DMS53 treated with DMSO at 0.1 percent for 48 hours (cell line): ENCODE measurements at regions not wholly inside any gene's neighbourhood (a gene's known extent, or its start where the extent isn't known, plus 50 kb on each side); places are given as distances from the start of the nearest gene placed in this dataset.

Source experiments
- DNase-seq: peaks from one replicate; lab custom pipeline; 2025; ENCODE audit not compliant: unreplicated experiment; lab: John Stamatoyannopoulos, UW

DNA sequence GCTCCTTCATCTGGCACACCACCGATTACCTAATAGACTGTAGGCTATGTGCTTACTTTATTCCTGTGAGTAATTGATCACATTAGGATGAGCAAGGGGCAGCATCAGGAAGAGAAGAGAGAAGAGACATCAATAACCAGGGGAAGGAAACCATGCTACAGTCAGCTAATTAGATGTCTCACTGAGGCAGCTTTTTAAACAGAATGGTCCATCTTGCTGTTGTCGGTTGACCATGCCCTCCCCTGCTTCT, 278.4 kb downstream of the RPLP1 start:
- no peak for DNase-seq

DNA sequence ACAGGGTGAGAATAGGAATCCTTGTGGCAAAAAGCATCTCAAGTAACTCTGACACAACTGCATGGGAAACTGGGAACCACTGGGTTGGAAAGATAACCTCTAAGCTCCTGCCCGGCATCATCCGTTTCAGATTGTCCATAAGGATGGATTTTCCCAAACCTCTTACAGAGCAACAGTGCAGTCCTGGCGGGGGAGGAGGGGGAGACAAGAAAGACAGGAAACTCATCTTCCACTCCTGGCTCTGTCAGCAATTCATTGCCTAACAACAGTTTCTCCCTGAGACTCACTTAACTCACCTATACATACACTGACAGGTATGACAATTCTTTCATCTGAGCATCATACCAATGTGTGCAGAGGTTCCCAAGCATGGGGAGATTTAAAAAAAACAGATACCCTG, 279.0 kb downstream of the RPLP1 start:
- no peak for DNase-seq

- no peak for DNase-seq
These were observed 279.5 kb downstream of the RPLP1 start for GRCh38 chr15:69732133-69732532.

DNA sequence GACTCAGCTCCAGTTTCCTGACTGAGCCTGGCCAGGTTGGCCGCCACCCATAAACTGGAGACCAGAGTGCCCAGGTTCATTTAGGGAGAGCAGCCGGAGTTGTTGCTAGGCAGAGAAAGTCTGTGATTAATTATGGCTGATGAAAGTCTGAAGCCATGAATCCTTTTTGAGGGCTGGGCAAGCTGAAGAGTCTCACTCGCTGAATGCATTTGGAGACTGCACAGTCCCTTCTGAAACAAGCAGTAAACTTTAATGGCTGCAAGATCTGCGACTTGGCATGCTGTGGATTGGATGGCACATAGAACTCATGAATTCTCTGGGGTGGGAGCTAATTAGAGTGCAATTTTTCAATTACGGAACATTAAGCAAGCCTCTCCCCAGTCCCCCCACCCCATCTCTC, 282.1 kb downstream of the RPLP1 start:
- no peak for DNase-seq

DNA sequence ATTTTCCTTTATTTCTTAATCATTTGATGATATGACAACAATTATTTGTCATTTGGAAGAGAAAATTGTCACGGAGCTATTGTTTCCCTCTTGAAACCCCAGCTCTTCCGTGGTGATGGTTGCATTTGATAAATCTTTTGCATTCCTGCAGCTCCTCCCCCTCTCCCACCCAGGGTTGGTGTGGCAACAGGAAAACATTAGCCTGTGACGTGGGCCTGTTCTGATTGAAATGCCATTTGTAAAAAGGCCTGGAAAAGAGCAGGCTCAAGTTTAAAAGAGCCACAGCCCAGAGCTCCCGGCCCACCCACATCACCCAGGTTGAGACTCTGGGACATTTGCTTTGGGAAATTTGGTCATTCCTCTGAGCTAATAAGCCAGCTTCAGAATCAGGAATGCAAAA, 282.5 kb downstream of the RPLP1 start:
- no peak for DNase-seq

- DNase-seq = no peak
These were observed 283.5 kb downstream of the RPLP1 start for GRCh38 chr15:69736161-69736560.

- DNase-seq = no peak
These were observed 285.3 kb downstream of the RPLP1 start for GRCh38 chr15:69737916-69738315.

DNA sequence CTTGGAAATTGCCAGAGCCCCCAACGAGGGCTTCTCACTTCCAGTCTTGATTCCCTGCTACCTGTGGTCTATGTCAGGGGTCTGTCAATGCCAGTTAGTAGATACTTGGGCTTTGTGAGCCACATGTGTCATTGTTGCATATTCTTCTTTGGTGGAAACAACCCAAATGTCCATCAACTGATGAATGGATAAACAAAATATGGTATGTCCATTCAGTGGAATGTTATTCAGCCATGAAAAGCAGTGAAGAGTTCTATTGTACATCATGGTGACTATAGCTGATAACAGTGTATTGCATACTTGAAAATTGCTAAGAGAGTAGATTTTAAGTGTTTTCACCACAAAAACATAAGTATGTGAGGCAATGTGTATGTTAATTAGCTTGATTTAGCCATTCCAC, 288.1 kb downstream of the RPLP1 start:
- DNase-seq = no peak

- DNase-seq = no peak
These were observed 289.7 kb downstream of the RPLP1 start for GRCh38 chr15:69742361-69742760.

GRCh38 chr15:69743091-69743490, 290.5 kb downstream of the RPLP1 start:
- DNase-seq = no peak

DNA sequence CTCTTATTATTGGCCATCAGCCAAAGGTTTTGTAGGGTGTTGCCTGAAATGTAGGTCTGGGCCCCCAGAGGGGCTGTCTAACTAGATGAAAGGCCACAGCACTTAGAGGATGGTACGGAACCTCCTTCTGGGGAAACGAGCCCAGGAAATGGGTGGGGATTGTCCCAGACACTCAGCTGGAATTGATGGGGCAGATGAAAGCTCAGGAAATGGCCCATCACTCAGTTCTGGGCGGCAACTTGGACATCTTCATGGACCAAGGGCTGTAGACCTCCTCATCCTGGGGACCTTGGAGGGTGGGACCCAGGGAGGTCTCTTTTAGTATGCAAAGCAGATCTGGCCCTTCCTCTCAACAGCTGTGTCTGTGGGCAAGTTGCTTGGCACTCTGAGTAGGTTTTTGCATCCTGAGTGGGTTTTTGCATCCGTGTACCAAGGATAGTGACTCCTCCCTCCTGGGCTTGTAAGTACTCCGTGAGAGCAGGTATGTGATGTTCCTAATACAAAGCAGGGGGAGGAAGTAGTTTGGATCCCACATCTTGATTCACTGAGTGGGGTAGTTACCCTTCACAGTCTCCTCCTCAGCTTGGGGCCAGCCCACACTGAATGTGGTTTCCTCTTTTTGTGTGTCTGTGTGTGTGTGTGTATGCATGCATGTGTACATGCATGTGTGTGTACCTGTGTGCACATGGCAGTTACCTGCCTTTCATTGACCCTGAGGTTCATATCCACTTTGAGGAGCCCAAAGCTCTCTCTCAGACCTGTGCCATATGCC, 292.0 kb downstream of the RPLP1 start:
- no peak for DNase-seq

GRCh38 chr15:69747193-69747592, 294.6 kb downstream of the RPLP1 start:
- DNase-seq = no peak

GRCh38 chr15:69748131-69748530, 295.5 kb downstream of the RPLP1 start:
- DNase-seq = no peak

DNA sequence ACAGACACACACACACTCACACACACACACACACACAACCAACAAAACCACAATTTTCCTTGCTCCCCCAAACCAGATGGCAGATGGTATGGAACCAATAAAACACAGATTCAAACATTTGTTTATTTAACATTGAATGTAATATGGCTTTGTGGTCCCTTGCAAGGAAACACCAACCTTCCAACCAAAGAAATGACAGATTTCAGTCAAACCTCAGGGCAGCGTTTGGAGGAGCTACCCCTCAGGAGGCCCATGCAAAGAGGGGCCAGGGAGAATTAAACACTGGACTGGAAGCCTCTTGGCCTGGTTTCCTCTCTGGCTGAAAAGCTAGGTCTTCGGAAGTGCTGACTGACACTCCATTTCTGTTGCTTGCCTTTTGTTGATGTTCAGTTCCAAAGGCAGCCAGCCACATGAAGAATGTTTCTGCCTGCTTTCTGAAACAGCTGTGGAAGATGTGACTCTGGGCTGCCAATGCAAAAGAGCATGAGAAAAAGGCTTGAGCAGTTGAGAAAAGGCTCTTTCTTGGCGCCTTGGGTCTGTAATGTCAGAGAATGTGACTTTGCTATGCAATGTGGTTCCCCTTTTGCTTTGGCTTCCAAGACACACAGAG, 296.1 kb downstream of the RPLP1 start:
- DNase-seq = no peak

- DNase-seq = no peak
These were observed 296.7 kb downstream of the RPLP1 start for GRCh38 chr15:69749274-69749673.

- DNase-seq = no peak
These were observed 297.2 kb downstream of the RPLP1 start for GRCh38 chr15:69749797-69750196.

DNA sequence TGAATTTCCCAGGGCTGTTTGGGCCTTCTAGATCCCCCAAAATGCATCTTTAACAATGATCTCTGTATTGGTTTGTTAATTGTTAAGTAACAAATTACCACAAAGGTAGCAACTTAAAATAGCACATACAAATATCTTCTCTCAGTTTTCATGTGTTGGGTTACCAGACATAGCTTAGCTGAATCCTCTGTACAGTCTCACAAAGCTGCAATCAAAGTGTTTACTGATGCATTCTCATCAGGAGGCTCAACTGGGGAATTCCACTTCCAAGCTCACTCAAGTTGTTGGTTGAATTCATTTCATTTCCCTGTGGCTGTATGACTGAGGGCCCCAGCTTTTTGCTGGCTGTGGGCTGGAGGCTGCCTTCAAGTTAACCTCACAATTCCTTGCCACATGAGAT, 297.6 kb downstream of the RPLP1 start:
- DNase-seq = no peak

DNA sequence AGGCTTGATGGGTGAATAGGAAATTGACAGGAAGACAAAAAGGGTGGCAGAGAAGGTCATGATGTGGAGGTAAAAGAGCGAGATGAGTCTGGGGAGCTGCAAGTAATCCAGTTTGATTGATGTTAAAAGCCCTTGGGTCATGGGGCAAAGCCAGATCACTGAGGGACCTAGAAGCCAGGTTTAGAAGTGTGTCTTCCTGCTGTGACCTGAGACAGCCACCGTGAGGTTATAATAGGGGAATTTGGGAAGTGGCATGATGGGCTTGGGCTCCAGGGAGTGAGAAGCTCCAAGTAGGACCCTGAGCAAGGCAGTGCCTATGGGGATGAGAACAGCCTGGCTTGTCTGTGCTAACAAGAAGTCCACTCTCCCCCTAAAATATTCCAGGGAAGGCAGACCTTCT, 298.5 kb downstream of the RPLP1 start:
- DNase-seq = no peak

- no peak for DNase-seq
These were observed 298.9 kb downstream of the RPLP1 start for GRCh38 chr15:69751566-69751965.

DNA sequence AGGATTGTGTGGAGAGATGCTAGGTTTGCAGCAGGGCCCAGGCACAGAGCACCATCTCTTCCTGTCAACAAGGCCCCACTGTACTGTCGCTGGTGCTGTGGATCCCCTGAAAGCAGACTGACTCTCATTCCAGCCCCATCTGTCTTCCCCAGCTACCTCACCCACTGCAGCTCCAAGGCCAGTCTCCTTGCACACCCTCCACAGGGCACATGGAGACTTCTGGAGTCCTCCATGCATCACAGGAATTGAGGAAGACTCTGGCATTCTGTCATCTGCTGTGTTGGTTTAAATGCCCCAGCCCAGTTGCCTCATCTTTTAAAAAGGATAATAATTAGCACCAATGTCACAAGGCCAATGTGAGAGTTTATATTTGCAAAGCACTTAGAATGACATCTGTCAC, 301.2 kb downstream of the RPLP1 start:
- no peak for DNase-seq

DNA sequence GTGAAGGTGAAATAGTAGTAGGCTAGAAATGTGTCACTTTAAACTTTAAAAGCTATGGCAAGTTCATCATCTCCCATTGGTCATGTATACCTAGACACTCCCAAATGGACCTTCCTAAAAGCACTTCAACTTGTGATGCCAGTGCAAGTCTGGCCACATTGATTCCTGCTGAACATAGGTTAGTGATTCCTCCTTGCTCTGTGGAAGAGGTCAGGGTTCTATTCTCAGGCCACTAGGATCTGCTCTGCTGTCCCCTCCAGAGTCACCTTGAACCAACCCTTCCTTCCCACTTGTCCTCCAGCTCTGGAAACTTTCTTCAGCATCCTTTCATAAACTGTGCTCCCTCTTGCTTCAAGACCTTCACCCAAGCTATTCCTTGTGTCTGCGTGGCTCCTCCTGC, 301.7 kb downstream of the RPLP1 start:
- no peak for DNase-seq

- no peak for DNase-seq
These were observed 303.1 kb downstream of the RPLP1 start for GRCh38 chr15:69755551-69756310.

GRCh38 chr15:69756440-69756839, 303.8 kb downstream of the RPLP1 start:
- DNase-seq = no peak
